B cell (primary cell): ENCODE measurements at regions not wholly inside any gene's neighbourhood (a gene's known extent, or its start where the extent isn't known, plus 50 kb on each side); places are given as distances from the start of the nearest gene placed in this dataset.

ENCODE experiments used
- ATAC-seq: fragments of 200-7000 bp; cut with Tn5 transposase; one replicate; pipeline ENCODE4 v1.10.0; 2021; ENCODE audit warnings: low read depth, mild to moderate bottlenecking, moderate number of reproducible peaks, moderate library complexity
- CTCF ChIA-PET: fragments of 350-600 bp; sonication (Branson Sonifier 250); formaldehyde crosslinking; loops from one replicate; lab custom pipeline; 2021; ENCODE audit warnings: antibody characterized with exemption, inconsistent platforms; lab: Charles Lee
- POLR2A ChIA-PET: fragments of 350-600 bp; sonication (Branson Sonifier 250); formaldehyde crosslinking; loops from one replicate; lab custom pipeline; 2021; ENCODE audit warnings: antibody characterized with exemption; lab: Charles Lee
- DNase-seq: peaks from one replicate; pipeline ENCODE4 v3.0.0; 2013
- H2AFZ ChIP-seq: 2 replicates; pipeline ENCODE4 v1.6.1; 2012; ENCODE audit warnings: mild to moderate bottlenecking, low read depth, low read length; ENCODE audit not compliant: insufficient read depth, poor library complexity, severe bottlenecking
- H3K27ac ChIP-seq, 2 donors: 1 replicate in 1 of 2; 2 replicates in 1 of 2; pipeline ENCODE4 v1.5.1; 2012 to 2013; ENCODE audit warnings: low read length in 2 of 2, mild to moderate bottlenecking in 2 of 2, moderate library complexity in 1 of 2
- H3K27me3 ChIP-seq, 4 experiments: fragments of 200-600 bp in 1 of 4; sonication (generic) in 1 of 4; replicated peaks in 1 of 4; 1 replicate in 2 of 4; 2 replicates in 2 of 4; pipeline versions ENCODE4 v1.6.1 to v1.7.0; 2013 to 2016; ENCODE audit warnings: low read length in 3 of 4, mild to moderate bottlenecking in 2 of 4, mixed read lengths in 1 of 4, moderate library complexity in 1 of 4; ENCODE audit not compliant: insufficient read depth in 4 of 4, control insufficient read depth in 3 of 4; ENCODE audit errors: control extremely low read depth in 1 of 4
- H3K36me3 ChIP-seq, 2 experiments: replicated peaks in 1 of 2; 1 replicate in 1 of 2; 2 replicates in 1 of 2; pipeline versions ENCODE4 v1.6.1 to v1.7.1; 2013; ENCODE audit warnings: low read length in 1 of 2; ENCODE audit not compliant: insufficient read depth in 2 of 2, control insufficient read depth in 1 of 2; ENCODE audit errors: control extremely low read depth in 1 of 2, extremely low read depth in 1 of 2
- H3K4me1 ChIP-seq, 2 donors: fragments of 200-600 bp in 1 of 2; sonication (generic) in 1 of 2; 1 replicate in 1 of 2; 2 replicates in 1 of 2; pipeline versions ENCODE4 v1.5.1 to v1.6.1; 2013 to 2017; ENCODE audit warnings: low read length in 2 of 2; ENCODE audit not compliant: control insufficient read depth in 2 of 2, insufficient read depth in 2 of 2
- H3K4me2 ChIP-seq: replicated peaks from 2 replicates; pipeline ENCODE3; 2012; ENCODE audit warnings: mild to moderate bottlenecking, low read depth, low read length; ENCODE audit not compliant: poor library complexity, severe bottlenecking
- H3K4me3 ChIP-seq, 5 experiments: fragments of 200-600 bp in 1 of 5; sonication (generic) in 1 of 5; 1 replicate in 3 of 5; 2 replicates in 2 of 5; pipeline versions ENCODE4 v1.5.1 to v1.7.0; 2011 to 2016; ENCODE audit warnings: low read length in 4 of 5, mild to moderate bottlenecking in 4 of 5, low read depth in 2 of 5, control low read depth in 1 of 5, moderate library complexity in 1 of 5; ENCODE audit not compliant: insufficient read depth in 1 of 5; ENCODE audit errors: control extremely low read depth in 1 of 5, extremely low read depth in 1 of 5
- H3K79me2 ChIP-seq: fragments of 200-600 bp; sonication (generic); one replicate; pipeline ENCODE4 v1.6.0; 2016; ENCODE audit warnings: low read length; ENCODE audit not compliant: control insufficient read depth, insufficient read depth
- H3K9ac ChIP-seq: fragments of 200-600 bp; sonication (generic); 2 replicates; pipeline ENCODE4 v1.6.1; 2017; ENCODE audit warnings: mild to moderate bottlenecking, low read length, moderate library complexity
- H3K9me3 ChIP-seq, 3 donors: one replicate each; pipeline versions ENCODE4 v1.6.1 to v1.7.1; 2013; ENCODE audit warnings: low read length in 2 of 3; ENCODE audit not compliant: control insufficient read depth in 2 of 3, insufficient read depth in 1 of 3; ENCODE audit errors: control extremely low read depth in 1 of 3
- H4K20me1 ChIP-seq: 2 replicates; pipeline ENCODE4 v1.6.0; 2012; ENCODE audit warnings: mild to moderate bottlenecking, low read length; ENCODE audit not compliant: insufficient read depth, control insufficient read depth, poor library complexity, severe bottlenecking
- H3K27ac Mint-ChIP-seq: one replicate; pipeline ENCODE4 v1.8.0; 2021; ENCODE audit warnings: mixed read lengths
- H3K27me3 Mint-ChIP-seq: one replicate; pipeline ENCODE4 v1.8.0; 2021; ENCODE audit warnings: mixed read lengths
- H3K4me1 Mint-ChIP-seq: one replicate; pipeline ENCODE4 v1.8.0; 2021; ENCODE audit warnings: mixed read lengths
- H3K4me3 Mint-ChIP-seq: one replicate; pipeline ENCODE4 v1.8.0; 2021; ENCODE audit warnings: mixed read lengths
- H3K9me3 Mint-ChIP-seq: one replicate; pipeline ENCODE4 v1.8.0; 2022; ENCODE audit warnings: mixed read lengths; ENCODE audit not compliant: insufficient read depth
- EZH2 ChIP-seq: IDR thresholded peaks from 2 replicates; pipeline ENCODE4 v1.6.1; 2012; ENCODE audit warnings: borderline replicate concordance, low read depth, mild to moderate bottlenecking, moderate library complexity, low read length; ENCODE audit not compliant: insufficient read depth, poor library complexity, severe bottlenecking
- WGBS: methylation state at CpG from one replicate; pipeline ENCODE4 v1.1.5; 2013; ENCODE audit warnings: missing lambda C conversion rate; ENCODE audit not compliant: insufficient coverage; 5-methylcytosine and 5-hydroxymethylcytosine counted together
- intact Hi-C: fragments of 100-400 bp; cut with micrococcal nuclease; formaldehyde crosslinking; loops from one replicate; pipeline ENCODE4 v1.10.0; 2022
- TF ChIP-seq, protein P1 (sequence below): fragments of 200-600 bp; IDR thresholded peaks from one replicate; pipeline ENCODE4 v1.8.0; 2022; ENCODE audit warnings: antibody characterized with exemption, mild to moderate bottlenecking

DNA sequence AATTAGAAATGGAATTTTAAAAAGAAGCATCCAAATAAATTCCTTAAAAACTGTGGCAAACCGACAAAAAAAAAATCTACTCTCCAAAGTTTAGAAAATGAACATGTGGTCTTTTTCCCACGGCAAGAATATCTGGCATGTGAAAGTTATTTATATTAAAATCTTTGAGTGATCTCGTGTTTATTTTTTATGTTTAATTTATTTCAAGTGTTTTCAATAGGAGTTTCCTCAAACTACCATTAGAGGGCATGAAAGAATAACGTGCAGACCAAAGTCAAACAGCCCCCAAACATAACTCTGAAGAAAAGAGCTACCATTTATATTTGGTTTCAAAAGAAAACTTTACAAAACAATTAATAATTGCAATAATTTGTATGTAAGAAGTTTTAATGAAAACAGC, 286.4 kb downstream of the ZIC4 start:
- Histone ChIP-seq H3K9me3 (no peaks in the 10 kb centered on the region), H3K4me2 (no peak overlapping the region), H3K36me3 (no peaks in the 10 kb centered on the region), H3K27ac (no peak overlapping the region), H4K20me1 (no peaks in the 10 kb centered on the region), H3K4me3 (no peak overlapping the region), H3K79me2 (no peaks in the 10 kb centered on the region), H3K4me1 (no peaks in the 10 kb centered on the region), H2AFZ (no peak overlapping the region), H3K9ac (no peak overlapping the region), H3K27me3 (no peaks in the 10 kb centered on the region)
- Mint-ChIP-seq H3K9me3 (peaks cover 3% of the 10 kb centered on the region), H3K27me3 (no peaks in the 10 kb centered on the region), H3K4me3 (no peak overlapping the region), H3K4me1 (no peaks in the 10 kb centered on the region), H3K27ac (no peak overlapping the region)
- DNase-seq, result no peak
- no peak for TF ChIP-seq EZH2
- TF ChIP-seq, protein P1, sequence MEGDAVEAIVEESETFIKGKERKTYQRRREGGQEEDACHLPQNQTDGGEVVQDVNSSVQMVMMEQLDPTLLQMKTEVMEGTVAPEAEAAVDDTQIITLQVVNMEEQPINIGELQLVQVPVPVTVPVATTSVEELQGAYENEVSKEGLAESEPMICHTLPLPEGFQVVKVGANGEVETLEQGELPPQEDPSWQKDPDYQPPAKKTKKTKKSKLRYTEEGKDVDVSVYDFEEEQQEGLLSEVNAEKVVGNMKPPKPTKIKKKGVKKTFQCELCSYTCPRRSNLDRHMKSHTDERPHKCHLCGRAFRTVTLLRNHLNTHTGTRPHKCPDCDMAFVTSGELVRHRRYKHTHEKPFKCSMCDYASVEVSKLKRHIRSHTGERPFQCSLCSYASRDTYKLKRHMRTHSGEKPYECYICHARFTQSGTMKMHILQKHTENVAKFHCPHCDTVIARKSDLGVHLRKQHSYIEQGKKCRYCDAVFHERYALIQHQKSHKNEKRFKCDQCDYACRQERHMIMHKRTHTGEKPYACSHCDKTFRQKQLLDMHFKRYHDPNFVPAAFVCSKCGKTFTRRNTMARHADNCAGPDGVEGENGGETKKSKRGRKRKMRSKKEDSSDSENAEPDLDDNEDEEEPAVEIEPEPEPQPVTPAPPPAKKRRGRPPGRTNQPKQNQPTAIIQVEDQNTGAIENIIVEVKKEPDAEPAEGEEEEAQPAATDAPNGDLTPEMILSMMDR, result no peak
- POLR2A ChIA-PET, result no interaction called here
- intact Hi-C loops, result no loop called here
- no CpG with 5 or more reads among the region's 4 CpGs for WGBS
- CTCF ChIA-PET, result no interaction called here
- no peak for ATAC-seq

DNA sequence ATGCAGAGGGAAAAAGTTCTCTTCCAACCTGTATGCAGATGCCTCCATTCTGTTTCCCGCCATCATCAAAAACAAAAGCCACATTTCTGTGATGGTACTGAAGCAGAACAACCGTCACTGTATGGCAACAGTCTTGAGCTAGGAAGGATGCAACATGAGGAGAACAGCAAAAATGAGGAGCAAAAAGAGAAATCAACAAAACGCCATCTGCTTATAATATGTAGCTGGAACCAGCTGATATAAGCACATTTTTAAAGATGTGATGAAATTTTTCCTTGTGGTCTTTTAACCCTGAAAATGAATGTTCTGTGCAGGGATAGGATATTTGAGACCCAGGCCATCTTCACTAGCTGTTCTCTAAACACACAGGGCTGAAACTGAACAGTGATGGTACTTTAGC, 287.0 kb downstream of the ZIC4 start:
- H3K9ac ChIP-seq, result no peak overlapping the region
- DNase-seq (no peak), ATAC-seq (no peak)
- H4K20me1 ChIP-seq, result no peaks in the 10 kb centered on the region
- H3K9me3 Mint-ChIP-seq, result peaks cover 3% of the 10 kb centered on the region
- H2AFZ ChIP-seq, result no peak overlapping the region
- ChIA-PET CTCF (no interaction called here), POLR2A (no interaction called here)
- H3K4me1 ChIP-seq, result no peaks in the 10 kb centered on the region
- H3K36me3 ChIP-seq, result no peaks in the 10 kb centered on the region
- H3K27ac ChIP-seq, result no peak overlapping the region
- H3K4me1 Mint-ChIP-seq, result no peaks in the 10 kb centered on the region
- no peaks in the 10 kb centered on the region for H3K9me3 ChIP-seq
- intact Hi-C loops, result no loop called here
- H3K4me3 Mint-ChIP-seq, result no peak overlapping the region
- no peak overlapping the region for H3K4me2 ChIP-seq
- H3K27me3 Mint-ChIP-seq, result no peaks in the 10 kb centered on the region
- 86% methylated on average over 1 of the region's 3 CpGs for WGBS
- no peaks in the 10 kb centered on the region for H3K79me2 ChIP-seq
- H3K27ac Mint-ChIP-seq, result no peak overlapping the region
- no peaks in the 10 kb centered on the region for H3K27me3 ChIP-seq
- no peak for TF ChIP-seq EZH2
- TF ChIP-seq, protein P1, result no peak
- no peak overlapping the region for H3K4me3 ChIP-seq
